Nephron progenitor cell (in vitro differentiated cells): ENCODE measurements at regions not wholly inside any gene's neighbourhood (a gene's known extent, or its start where the extent isn't known, plus 50 kb on each side); places are given as distances from the start of the nearest gene placed in this dataset.

Source experiments
- DNase-seq: peaks from one replicate; pipeline ENCODE4 v3.0.0; 2021
- H3K27ac Mint-ChIP-seq: 2 replicates; pipeline ENCODE4 v1.8.0; 2021; ENCODE audit warnings: mild to moderate bottlenecking, moderate library complexity, mixed read lengths
- H3K27me3 Mint-ChIP-seq: 2 replicates; pipeline ENCODE4 v1.8.0; 2021; ENCODE audit warnings: mild to moderate bottlenecking, low read depth, mixed read lengths; ENCODE audit not compliant: poor library complexity
- H3K36me3 Mint-ChIP-seq: 2 replicates; pipeline ENCODE4 v1.8.0; 2021; ENCODE audit warnings: low read depth, mixed read lengths
- H3K4me1 Mint-ChIP-seq: 2 replicates; pipeline ENCODE4 v1.8.0; 2021; ENCODE audit warnings: mixed read lengths
- H3K4me3 Mint-ChIP-seq: 2 replicates; pipeline ENCODE4 v1.8.0; 2021; ENCODE audit warnings: mild to moderate bottlenecking, moderate library complexity, mixed read lengths
- H3K9me3 Mint-ChIP-seq: 2 replicates; pipeline ENCODE4 v1.8.0; 2021; ENCODE audit warnings: mild to moderate bottlenecking, moderate library complexity, mixed read lengths
- CTCF ChIP-seq: fragments of 200-600 bp; sonication (generic); IDR thresholded peaks from 2 replicates; pipeline ENCODE4 v1.5.0; 2021; ENCODE audit warnings: antibody characterized with exemption

DNA sequence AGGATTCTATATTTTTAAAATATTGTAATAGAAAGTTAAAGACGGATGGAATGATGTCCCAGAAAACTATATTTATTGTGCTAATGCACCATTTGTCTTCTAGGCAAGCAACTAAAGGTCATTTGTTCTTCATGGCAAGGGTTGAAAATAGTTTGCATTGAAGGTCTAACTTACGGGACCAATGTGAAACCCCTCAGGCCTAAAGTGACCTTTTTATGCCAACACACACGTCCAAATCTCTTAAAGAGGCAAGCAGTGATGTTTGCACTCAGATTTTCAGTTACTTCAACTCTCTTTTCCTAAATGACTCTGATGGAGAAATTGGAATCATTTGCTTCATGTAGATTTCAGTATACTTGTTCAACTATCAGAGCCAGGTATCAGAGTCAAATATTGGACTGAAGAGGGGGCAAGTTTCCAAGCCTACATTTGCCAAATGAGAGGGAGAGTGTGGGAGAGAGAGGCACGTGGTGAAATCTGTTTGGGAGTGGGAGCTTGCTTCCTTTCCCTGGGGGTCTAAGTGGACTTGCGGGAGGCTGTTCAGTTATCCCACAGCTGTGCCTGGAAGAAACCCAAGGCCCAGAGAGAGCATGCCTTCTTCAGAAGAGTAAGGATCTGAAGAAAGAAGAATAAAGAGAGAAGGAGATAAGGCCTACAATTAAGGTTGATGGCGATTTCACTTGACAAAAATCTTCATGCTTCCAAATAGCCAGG is 459.8 kb downstream of the BCAT1 start:
- DNase-seq: no peak
- Mint-ChIP-seq H3K9me3 (no peaks in the 10 kb centered on the region), H3K27me3 (peaks cover 4% of the 10 kb centered on the region), H3K4me3 (no peak overlapping the region), H3K27ac (no peak overlapping the region), H3K4me1 (peaks cover 26% of the 10 kb centered on the region), H3K36me3 (no peaks in the 10 kb centered on the region)
- no peak for TF ChIP-seq CTCF

- Mint-ChIP-seq H3K27ac (no peak overlapping the region), H3K4me1 (peaks cover 27% of the 10 kb centered on the region), H3K4me3 (no peak overlapping the region), H3K27me3 (peaks cover 4% of the 10 kb centered on the region), H3K36me3 (no peaks in the 10 kb centered on the region), H3K9me3 (no peaks in the 10 kb centered on the region)
- DNase-seq: no peak
- no peak for TF ChIP-seq CTCF
Observed at GRCh38 chr12:24488091-24488596, 460.8 kb downstream of the BCAT1 start.

DNA sequence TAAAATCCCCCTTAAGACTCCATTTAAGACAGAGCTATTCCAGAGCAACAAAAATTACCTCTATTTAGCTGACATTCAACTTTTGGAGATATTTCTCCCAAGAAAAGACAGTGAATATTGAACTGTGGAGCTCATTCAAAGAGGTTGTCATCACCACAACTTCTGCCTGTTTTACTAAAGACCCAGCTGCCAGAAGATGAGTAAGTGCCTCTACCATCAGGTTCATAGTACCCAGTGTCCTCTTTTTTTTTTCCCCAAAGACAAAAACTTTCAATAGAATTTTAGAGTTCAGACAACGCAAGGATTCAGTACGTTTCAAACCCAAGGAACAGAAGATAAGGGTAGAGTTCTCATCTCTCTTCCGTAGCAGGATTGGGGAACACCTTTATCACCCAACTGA is 461.3 kb downstream of the BCAT1 start:
- Mint-ChIP-seq H3K36me3 (no peaks in the 10 kb centered on the region), H3K27me3 (peaks cover 4% of the 10 kb centered on the region), H3K4me3 (no peak overlapping the region), H3K27ac (no peak overlapping the region), H3K9me3 (no peaks in the 10 kb centered on the region), H3K4me1 (peaks cover 27% of the 10 kb centered on the region)
- TF ChIP-seq CTCF: no peak
- no peak for DNase-seq

- no peak for TF ChIP-seq CTCF
- no peak overlapping the region for H3K4me3 Mint-ChIP-seq
- no peak for DNase-seq
- H3K27me3 Mint-ChIP-seq: peaks cover 4% of the 10 kb centered on the region
- H3K27ac Mint-ChIP-seq: no peak overlapping the region
- H3K9me3 Mint-ChIP-seq: no peaks in the 10 kb centered on the region
- no peaks in the 10 kb centered on the region for H3K36me3 Mint-ChIP-seq
- peaks cover 15% of the 10 kb centered on the region for H3K4me1 Mint-ChIP-seq
Observed at GRCh38 chr12:24483732-24484131, 465.2 kb downstream of the BCAT1 start.

- Mint-ChIP-seq H3K9me3 (no peaks in the 10 kb centered on the region), H3K27me3 (peaks cover 4% of the 10 kb centered on the region), H3K4me1 (peaks cover 19% of the 10 kb centered on the region), H3K4me3 (no peak overlapping the region), H3K36me3 (no peaks in the 10 kb centered on the region), H3K27ac (no peak overlapping the region)
- DNase-seq: no peak
- TF ChIP-seq CTCF: no peak
Observed at GRCh38 chr12:24482882-24483604, 465.9 kb downstream of the BCAT1 start.
